Uterus (tissue), 2 donors: ENCODE measurements at regions not wholly inside any gene's neighbourhood (a gene's known extent, or its start where the extent isn't known, plus 50 kb on each side); places are given as distances from the start of the nearest gene placed in this dataset.
"Not testable (repeated sequence)": the region's sequence is repeated elsewhere in the genome, so short reads cannot be mapped to it uniquely, and the experiment has no call there.

Source experiments
- POLR2A ChIP-seq, 2 donors: fragments of 450-650 bp; IDR thresholded peaks; one replicate each; pipeline ENCODE4 v1.6.1; 2016; ENCODE audit warnings: antibody characterized with exemption in 2 of 2, mild to moderate bottlenecking in 1 of 2, moderate library complexity in 1 of 2
- TF ChIP-seq, protein P1 (sequence below), 4 experiments: fragments of 200-600 bp in 2 of 4; fragments of 450-650 bp in 2 of 4; sonication (generic) in 2 of 4; IDR thresholded peaks; one replicate each; pipeline ENCODE4 v1.5.1; 2016 to 2019; ENCODE audit warnings: antibody characterized with exemption in 4 of 4, mild to moderate bottlenecking in 2 of 4, moderate library complexity in 1 of 4

DNA sequence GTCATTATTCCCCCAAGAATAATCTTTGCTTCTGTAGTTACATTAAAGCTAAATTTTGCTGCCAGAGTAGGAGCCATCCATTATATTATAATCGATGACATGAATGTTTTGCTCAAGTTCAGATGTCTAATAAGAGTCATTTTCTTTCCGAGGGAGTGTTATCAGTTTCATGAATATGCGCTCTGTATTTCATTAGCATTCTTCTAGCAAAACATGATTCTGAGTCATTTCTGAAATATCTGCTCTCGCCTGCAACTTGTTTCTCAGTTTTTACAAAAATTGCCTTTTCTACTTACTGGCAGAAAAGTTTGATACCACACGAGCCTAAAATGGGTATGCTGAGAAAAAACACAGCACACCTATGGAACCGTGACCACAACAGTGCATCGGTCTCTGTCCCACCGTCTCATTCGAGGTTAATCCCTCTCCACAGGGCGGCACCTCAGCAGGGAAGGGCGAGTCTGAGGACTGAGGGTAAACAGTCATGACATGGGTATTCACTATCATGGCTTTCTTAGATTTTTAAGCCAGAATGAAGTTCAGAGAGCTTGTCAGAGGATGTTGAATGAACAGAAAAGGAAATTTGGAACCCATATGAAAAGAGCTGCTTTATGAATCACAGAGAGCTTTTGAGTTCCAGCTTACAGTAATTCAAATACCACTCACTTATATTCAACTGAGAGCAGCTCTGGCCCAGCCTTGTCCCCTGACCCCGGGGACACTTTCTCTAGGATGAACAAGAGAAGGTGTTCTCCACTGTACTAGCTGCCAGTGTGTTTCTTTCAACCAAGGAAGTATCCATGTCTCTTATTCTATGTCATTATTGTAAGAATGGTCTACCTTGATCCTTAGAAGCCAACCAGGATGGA, 303.6 kb upstream of the PLGLB1 start:
- TF ChIP-seq, protein P1, sequence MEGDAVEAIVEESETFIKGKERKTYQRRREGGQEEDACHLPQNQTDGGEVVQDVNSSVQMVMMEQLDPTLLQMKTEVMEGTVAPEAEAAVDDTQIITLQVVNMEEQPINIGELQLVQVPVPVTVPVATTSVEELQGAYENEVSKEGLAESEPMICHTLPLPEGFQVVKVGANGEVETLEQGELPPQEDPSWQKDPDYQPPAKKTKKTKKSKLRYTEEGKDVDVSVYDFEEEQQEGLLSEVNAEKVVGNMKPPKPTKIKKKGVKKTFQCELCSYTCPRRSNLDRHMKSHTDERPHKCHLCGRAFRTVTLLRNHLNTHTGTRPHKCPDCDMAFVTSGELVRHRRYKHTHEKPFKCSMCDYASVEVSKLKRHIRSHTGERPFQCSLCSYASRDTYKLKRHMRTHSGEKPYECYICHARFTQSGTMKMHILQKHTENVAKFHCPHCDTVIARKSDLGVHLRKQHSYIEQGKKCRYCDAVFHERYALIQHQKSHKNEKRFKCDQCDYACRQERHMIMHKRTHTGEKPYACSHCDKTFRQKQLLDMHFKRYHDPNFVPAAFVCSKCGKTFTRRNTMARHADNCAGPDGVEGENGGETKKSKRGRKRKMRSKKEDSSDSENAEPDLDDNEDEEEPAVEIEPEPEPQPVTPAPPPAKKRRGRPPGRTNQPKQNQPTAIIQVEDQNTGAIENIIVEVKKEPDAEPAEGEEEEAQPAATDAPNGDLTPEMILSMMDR (IDR thresholded peaks at IDR 0.05), result not testable (repeated sequence)
- TF ChIP-seq POLR2A (IDR thresholded peaks at IDR 0.05), result not testable (repeated sequence)
